ENCODE measurements at regions not wholly inside any gene's neighbourhood (a gene's known extent, or its start where the extent isn't known, plus 50 kb on each side); places are given as distances from the start of the nearest gene placed in this dataset.
A peak's percentile ranks its signal among the peaks of the same experiment; 100 is the strongest.

DNA sequence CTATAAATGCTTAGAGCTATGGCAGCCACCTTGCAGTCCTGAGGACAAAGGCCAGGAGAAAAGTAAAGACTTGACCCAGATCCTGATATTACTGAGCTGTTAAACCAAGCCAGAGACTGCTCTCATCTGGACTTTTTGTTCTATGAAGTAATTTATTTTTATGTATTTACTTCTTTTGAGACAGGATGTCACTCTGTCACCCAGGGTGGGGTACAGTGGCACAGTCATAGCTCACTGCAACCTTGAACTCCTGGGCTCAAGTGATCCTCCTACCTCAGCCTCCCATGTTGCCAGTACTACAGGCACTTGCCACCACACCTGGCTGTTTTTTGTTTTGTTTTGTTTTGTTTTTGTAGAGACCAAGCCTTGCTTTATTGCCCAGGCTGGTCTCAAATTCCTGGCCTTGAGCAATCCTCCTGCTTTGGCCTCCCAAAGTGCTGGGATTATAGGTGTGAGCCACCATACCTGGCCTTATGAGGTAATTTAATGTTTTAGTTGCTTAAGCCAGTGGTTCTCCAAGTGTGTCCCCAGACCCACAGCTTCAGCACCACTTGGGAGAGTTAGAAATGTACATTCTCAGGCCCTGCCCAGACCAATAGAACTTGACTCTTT lies 112.1 kb downstream of the COPRS start:
- Histone ChIP-seq H3K4me3 (ENCODE audit: low read depth in 1 of 2, low read length in 2 of 2) (no peak overlapping the region), H3K27me3 (ENCODE audit: low read depth, low read length) (no peaks in the 10 kb centered on the region), H3K36me3 (ENCODE audit: control insufficient read depth in 1 of 2, insufficient read depth in 2 of 2, low read length in 2 of 2) (no peaks in the 10 kb centered on the region), H3K4me1 (ENCODE audit: control insufficient read depth in 1 of 2, insufficient read depth in 2 of 2, low read length in 2 of 2) (peaks cover 8 to 27% of the 10 kb centered on the region in 2 donors), H3K9me3 (ENCODE audit: control insufficient read depth in 1 of 2, low read length in 2 of 2) (no peaks in the 10 kb centered on the region), H3K27ac (ENCODE audit: low read length) (no peak overlapping the region)

DNA sequence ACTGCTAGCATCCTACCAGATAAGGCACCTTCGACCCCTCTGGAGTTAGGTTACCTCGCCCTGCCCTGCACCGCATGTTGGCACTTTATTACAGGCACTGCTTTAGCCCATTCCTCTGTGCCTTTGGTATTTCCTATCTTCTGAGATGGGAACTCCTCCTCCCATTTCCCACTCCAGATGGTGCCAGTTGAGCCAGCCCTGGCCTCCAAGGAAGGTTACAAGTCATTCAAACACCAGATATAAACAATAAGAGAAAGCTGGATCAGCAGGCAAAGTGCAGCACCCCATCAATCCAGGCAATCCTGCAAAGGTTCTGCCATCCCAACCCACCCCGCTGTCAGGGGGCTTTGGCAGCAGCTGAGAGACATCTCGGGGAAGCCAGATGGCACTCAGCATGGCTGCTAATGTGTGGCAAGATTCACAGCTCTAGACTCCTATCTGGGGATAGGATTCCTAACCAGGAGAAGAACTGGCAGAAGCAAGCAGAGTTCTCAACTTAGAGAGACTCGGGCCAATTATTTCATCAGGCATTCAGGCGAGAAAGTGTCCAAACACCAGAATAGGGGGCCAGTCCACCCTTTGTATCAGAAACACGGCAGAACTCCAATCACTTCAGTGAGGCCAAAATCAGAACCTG lies 113.0 kb downstream of the COPRS start:
- peaks cover 8 to 33% of the 10 kb centered on the region in 2 donors for H3K4me1 ChIP-seq (ENCODE audit: control insufficient read depth in 1 of 2, insufficient read depth in 2 of 2, low read length in 2 of 2)
- H3K36me3 ChIP-seq (ENCODE audit: control insufficient read depth in 1 of 2, insufficient read depth in 2 of 2, low read length in 2 of 2), result no peaks in the 10 kb centered on the region
- no peak overlapping the region for H3K4me3 ChIP-seq (ENCODE audit: low read depth in 1 of 2, low read length in 2 of 2)
- H3K9me3 ChIP-seq (ENCODE audit: control insufficient read depth in 1 of 2, low read length in 2 of 2), result no peaks in the 10 kb centered on the region
- H3K27ac ChIP-seq (ENCODE audit: low read length), result no peak overlapping the region
- no peaks in the 10 kb centered on the region for H3K27me3 ChIP-seq (ENCODE audit: low read depth, low read length)

DNA sequence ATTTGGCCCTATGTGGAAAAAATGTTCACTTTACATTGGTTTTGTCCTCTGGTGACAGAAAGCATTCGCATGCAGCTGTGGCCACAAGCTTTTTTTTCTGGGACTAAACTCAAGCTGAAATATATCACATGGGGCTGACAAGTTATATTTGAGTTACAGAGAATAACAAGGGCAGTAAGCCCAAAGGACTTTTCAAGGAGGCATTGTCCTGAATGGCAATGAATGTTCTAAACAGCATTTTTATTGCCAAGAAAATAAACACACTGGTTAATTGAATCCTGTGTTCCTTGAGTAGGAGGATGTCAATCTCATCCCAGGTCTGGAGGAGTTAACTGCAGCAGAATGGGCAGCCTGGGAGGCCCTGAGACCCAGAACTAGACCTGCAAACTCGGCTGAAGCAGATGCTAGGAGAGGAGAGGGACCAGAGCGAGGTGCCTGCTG lies 114.5 kb downstream of the COPRS start:
- Histone ChIP-seq H3K4me3 (ENCODE audit: low read depth in 1 of 2, low read length in 2 of 2) (no peak overlapping the region), H3K27me3 (ENCODE audit: low read depth, low read length) (no peaks in the 10 kb centered on the region), H3K9me3 (ENCODE audit: control insufficient read depth in 1 of 2, low read length in 2 of 2) (no peaks in the 10 kb centered on the region), H3K36me3 (ENCODE audit: control insufficient read depth in 1 of 2, insufficient read depth in 2 of 2, low read length in 2 of 2) (no peaks in the 10 kb centered on the region), H3K27ac (ENCODE audit: low read length) (no peak overlapping the region), H3K4me1 (ENCODE audit: control insufficient read depth in 1 of 2, insufficient read depth in 2 of 2, low read length in 2 of 2) (peaks cover 8 to 47% of the 10 kb centered on the region in 2 donors)

DNA sequence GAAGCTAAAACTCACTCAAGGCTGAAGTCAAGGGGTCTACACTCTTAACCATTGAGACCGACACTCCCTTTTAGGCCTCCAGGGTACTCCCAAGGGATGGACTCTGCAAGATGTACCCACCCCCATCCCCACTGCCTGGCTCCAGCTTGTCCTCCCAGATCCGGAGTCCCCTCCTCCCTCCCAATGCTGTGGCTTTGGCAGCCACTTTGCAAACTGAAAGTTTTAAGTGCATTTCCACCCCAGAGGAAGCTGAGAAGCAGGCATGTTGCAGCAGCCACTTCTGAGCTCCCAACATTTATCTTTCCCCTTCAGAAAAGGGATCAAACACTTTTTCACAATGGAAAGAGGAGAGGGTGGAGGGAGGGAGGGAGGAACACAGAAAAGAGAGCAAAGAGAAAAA lies 115.2 kb downstream of the COPRS start:
- H3K4me3 ChIP-seq (ENCODE audit: low read depth in 1 of 2, low read length in 2 of 2), result no peak overlapping the region

DNA sequence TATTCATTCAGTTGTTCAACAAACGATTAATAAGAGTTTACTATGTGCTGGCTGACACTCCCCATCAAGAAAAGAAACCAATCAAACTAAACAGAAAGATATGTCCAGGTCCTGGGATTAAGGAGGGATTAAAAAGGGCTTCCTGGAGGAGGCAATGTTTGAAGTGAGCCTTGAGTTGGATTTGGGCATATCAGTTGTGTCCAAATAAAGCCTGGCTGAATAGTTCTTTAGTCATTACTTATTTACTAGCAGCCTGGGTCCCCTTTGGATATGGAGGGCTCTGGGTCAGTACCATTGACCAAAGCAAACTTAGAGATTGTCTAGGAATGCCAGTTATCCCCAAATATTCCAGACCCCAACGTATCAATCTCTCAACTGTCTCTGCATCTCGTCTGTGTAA lies 117.7 kb downstream of the COPRS start:
- Histone ChIP-seq H3K9me3 (ENCODE audit: control insufficient read depth in 1 of 2, low read length in 2 of 2) (no peaks in the 10 kb centered on the region), H3K4me3 (ENCODE audit: low read depth in 1 of 2, low read length in 2 of 2) (no peak overlapping the region), H3K27me3 (ENCODE audit: low read depth, low read length) (no peaks in the 10 kb centered on the region), H3K36me3 (ENCODE audit: control insufficient read depth in 1 of 2, insufficient read depth in 2 of 2, low read length in 2 of 2) (no peaks in the 10 kb centered on the region), H3K4me1 (ENCODE audit: control insufficient read depth in 1 of 2, insufficient read depth in 2 of 2, low read length in 2 of 2) (peaks cover 8 to 69% of the 10 kb centered on the region in 2 donors), H3K27ac (ENCODE audit: low read length) (no peak overlapping the region)

More for the DNA sequence above, 115.2 kb downstream of the COPRS start:
- H3K36me3 ChIP-seq (ENCODE audit: control insufficient read depth in 1 of 2, insufficient read depth in 2 of 2, low read length in 2 of 2), result no peaks in the 10 kb centered on the region
- H3K9me3 ChIP-seq (ENCODE audit: control insufficient read depth in 1 of 2, low read length in 2 of 2), result no peaks in the 10 kb centered on the region
- H3K27me3 ChIP-seq (ENCODE audit: low read depth, low read length), result no peaks in the 10 kb centered on the region
- no peak overlapping the region for H3K27ac ChIP-seq (ENCODE audit: low read length)
- H3K4me1 ChIP-seq (ENCODE audit: control insufficient read depth in 1 of 2, insufficient read depth in 2 of 2, low read length in 2 of 2), result peaks cover 8 to 53% of the 10 kb centered on the region in 2 donors

DNA sequence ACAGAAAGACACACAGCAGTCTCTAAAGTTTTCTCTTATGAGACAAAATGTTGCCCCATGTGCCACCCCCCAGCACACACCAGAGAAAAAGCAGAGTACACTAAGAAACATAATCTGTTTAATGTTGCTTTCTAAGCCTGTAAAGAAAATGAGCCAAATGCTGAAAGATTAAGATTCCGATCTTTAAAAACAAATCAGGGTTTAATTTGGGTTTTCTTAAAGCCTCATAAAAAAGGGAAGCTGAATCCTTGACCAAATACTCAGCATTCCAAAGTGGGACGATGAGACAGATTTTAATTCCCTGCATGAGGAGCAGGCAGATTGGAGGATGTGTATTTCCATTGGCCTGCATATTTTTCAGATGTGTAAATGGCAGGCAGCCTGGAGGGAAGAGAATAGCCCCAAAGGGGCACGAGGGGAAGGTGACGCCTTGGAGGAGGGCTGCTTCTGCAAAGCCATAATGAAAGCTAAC lies 118.4 kb downstream of the COPRS start:
- Histone ChIP-seq H3K27ac (ENCODE audit: low read length) (peak overlapping the region; percentile 68), H3K4me1 (ENCODE audit: control insufficient read depth in 1 of 2, insufficient read depth in 2 of 2, low read length in 2 of 2) (peaks cover 8 to 62% of the 10 kb centered on the region in 2 donors)

DNA sequence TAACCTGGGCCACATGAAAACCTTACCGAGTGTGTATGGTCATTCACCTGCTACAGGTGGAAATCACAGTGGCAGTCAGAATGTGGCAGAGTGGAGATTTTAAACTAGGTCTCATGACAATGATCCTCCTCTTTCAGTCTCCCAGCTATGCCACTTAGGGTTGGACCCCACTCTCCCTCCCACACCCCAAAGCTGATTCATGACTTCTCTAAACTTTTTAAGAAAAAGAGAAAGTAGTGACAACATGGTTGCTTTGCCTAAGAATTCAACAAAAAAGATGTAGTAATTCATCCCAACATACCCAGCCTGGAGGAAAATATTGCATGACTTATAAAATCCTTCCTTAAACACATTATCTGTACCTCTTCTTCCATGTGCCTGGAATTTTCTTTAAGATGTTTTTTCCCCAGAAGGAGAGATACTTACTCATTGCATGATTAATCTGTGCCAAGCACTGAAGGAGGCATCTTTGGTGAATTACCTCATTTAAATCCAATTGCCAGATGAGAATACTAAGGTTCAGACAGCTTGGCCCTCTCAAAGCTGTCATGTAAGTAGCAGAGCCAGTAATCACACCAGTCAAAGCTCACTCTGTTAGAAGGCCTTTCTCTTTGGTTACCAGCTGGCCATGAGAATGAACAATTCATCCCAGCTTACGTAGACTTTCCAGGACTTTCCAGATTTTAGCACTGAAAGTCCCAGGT lies 119.9 kb downstream of the COPRS start:
- Histone ChIP-seq H3K9me3 (ENCODE audit: control insufficient read depth in 1 of 2, low read length in 2 of 2) (no peaks in the 10 kb centered on the region), H3K4me1 (ENCODE audit: control insufficient read depth in 1 of 2, insufficient read depth in 2 of 2, low read length in 2 of 2) (peaks cover under 1 to 53% of the 10 kb centered on the region in 2 donors), H3K36me3 (ENCODE audit: control insufficient read depth in 1 of 2, insufficient read depth in 2 of 2, low read length in 2 of 2) (no peaks in the 10 kb centered on the region), H3K27me3 (ENCODE audit: low read depth, low read length) (no peaks in the 10 kb centered on the region), H3K27ac (ENCODE audit: low read length) (no peak overlapping the region), H3K4me3 (ENCODE audit: low read depth in 1 of 2, low read length in 2 of 2) (no peak overlapping the region)

More for the DNA sequence above, 118.4 kb downstream of the COPRS start:
- Histone ChIP-seq H3K9me3 (ENCODE audit: control insufficient read depth in 1 of 2, low read length in 2 of 2) (no peaks in the 10 kb centered on the region), H3K27me3 (ENCODE audit: low read depth, low read length) (no peaks in the 10 kb centered on the region), H3K4me3 (ENCODE audit: low read depth in 1 of 2, low read length in 2 of 2) (no peak overlapping the region), H3K36me3 (ENCODE audit: control insufficient read depth in 1 of 2, insufficient read depth in 2 of 2, low read length in 2 of 2) (no peaks in the 10 kb centered on the region)

DNA sequence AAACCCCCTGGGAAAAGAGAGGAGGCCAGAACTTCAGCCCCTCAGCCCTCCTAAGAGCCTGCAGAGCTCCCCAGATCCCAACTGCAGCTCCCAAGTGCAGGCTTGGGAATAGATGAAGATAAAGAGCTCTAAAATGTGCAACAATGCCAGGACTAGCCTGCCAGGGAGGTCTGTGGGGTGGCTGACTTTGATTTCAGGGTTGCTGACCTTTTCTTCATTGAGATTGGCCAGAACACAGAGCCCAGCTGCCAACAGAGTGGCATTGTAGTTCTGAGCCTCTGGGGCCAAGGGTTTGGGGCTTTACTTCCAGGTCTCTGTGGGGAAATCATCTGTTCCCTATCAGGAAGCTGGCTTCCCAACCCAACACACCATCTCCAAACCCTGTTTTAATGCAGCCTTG lies 120.6 kb downstream of the COPRS start:
- Histone ChIP-seq H3K4me3 (ENCODE audit: low read depth in 1 of 2, low read length in 2 of 2) (no peak overlapping the region), H3K36me3 (ENCODE audit: control insufficient read depth in 1 of 2, insufficient read depth in 2 of 2, low read length in 2 of 2) (no peaks in the 10 kb centered on the region), H3K4me1 (ENCODE audit: control insufficient read depth in 1 of 2, insufficient read depth in 2 of 2, low read length in 2 of 2) (peaks cover 0 to 46% of the 10 kb centered on the region in 2 donors), H3K9me3 (ENCODE audit: control insufficient read depth in 1 of 2, low read length in 2 of 2) (no peaks in the 10 kb centered on the region), H3K27me3 (ENCODE audit: low read depth, low read length) (no peaks in the 10 kb centered on the region), H3K27ac (ENCODE audit: low read length) (no peak overlapping the region)

DNA sequence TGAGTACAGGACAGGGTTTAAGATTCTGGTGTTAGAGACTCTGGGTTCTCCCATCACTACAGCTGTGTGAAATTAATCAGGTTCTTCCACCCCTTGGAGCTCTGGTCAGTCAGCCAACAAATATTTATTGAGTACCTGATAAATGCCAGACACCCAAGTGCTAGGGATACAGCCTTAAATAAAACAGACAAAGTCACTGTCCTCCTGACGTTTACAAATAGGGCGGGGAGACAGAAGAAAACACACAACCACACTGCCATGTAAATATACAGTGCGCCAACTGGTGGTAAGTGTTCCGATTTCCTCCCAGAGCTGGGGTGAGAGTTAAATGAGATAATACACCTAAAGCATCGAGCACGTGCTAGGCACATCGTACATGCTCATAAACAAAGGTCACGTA lies 121.0 kb downstream of the COPRS start:
- Histone ChIP-seq H3K9me3 (ENCODE audit: control insufficient read depth in 1 of 2, low read length in 2 of 2) (no peaks in the 10 kb centered on the region), H3K27me3 (ENCODE audit: low read depth, low read length) (no peaks in the 10 kb centered on the region), H3K4me3 (ENCODE audit: low read depth in 1 of 2, low read length in 2 of 2) (no peak overlapping the region), H3K27ac (ENCODE audit: low read length) (no peak overlapping the region), H3K36me3 (ENCODE audit: control insufficient read depth in 1 of 2, insufficient read depth in 2 of 2, low read length in 2 of 2) (no peaks in the 10 kb centered on the region), H3K4me1 (ENCODE audit: control insufficient read depth in 1 of 2, insufficient read depth in 2 of 2, low read length in 2 of 2) (peaks cover 0 to 45% of the 10 kb centered on the region in 2 donors)

DNA sequence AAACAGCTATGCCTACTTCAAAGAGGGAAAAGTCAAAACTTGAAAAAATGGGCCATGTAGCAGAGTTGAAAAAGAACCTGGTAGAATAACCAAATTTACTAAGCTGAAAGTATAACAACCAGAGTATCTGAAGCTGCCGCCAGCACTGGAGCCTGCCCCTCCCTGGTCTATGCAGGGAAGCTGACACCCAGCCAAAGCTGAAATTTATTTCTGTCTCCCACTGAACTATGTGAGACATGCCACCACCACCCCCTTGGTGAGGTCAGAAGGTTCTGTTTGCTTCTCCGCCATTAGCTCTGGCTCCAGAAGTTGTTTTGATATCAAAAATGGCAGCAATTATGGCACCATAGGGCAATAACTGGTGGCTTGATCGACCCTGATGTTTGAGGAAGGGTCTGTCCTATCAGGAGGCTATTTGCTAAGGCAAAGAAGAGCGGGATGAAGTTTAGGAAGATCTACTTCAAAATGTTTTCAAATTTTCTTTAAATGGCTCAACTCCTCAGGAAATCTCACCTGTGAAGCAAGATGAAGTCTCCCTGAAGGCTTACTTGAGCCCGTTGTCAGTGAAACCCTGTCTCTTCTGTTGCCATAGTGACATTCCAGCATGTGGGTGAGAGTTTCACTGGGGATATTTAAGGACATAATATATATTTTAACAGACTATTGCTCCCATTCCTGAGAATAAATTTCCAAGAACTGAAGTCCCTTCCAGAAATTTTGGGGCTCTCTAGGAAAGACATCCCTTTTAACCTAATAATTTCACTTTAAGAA lies 122.0 kb downstream of the COPRS start:
- Histone ChIP-seq H3K36me3 (ENCODE audit: control insufficient read depth in 1 of 2, insufficient read depth in 2 of 2, low read length in 2 of 2) (no peaks in the 10 kb centered on the region), H3K9me3 (ENCODE audit: control insufficient read depth in 1 of 2, low read length in 2 of 2) (no peaks in the 10 kb centered on the region), H3K4me3 (ENCODE audit: low read depth in 1 of 2, low read length in 2 of 2) (peak overlapping the region in 1 of 2 donors; percentile 4), H3K27me3 (ENCODE audit: low read depth, low read length) (no peaks in the 10 kb centered on the region), H3K27ac (ENCODE audit: low read length) (no peak overlapping the region), H3K4me1 (ENCODE audit: control insufficient read depth in 1 of 2, insufficient read depth in 2 of 2, low read length in 2 of 2) (peaks cover 0 to 45% of the 10 kb centered on the region in 2 donors)

DNA sequence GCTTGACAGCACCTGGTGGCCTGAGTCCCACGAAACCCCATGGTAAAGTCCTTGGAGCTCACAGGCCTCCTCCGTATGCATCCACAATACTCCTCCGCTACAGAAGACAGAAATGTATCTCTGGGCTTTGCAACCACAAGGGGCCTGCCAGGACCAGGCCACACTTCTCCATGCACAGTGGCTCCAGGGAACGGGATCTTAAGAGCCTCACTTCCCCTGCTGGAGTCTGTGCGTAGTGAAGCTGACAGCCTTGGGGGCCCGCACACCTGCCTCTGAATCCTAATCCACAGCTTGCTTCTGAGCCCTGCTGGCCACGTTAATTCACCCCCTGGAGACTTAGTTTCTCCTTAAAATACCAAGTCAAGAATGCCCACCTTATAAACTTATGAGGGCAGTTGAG lies 125.7 kb downstream of the COPRS start:
- Histone ChIP-seq H3K9me3 (ENCODE audit: control insufficient read depth in 1 of 2, low read length in 2 of 2) (no peaks in the 10 kb centered on the region), H3K4me3 (ENCODE audit: low read depth in 1 of 2, low read length in 2 of 2) (no peak overlapping the region), H3K27me3 (ENCODE audit: low read depth, low read length) (no peaks in the 10 kb centered on the region), H3K27ac (ENCODE audit: low read length) (no peak overlapping the region), H3K36me3 (ENCODE audit: control insufficient read depth in 1 of 2, insufficient read depth in 2 of 2, low read length in 2 of 2) (no peaks in the 10 kb centered on the region), H3K4me1 (ENCODE audit: control insufficient read depth in 1 of 2, insufficient read depth in 2 of 2, low read length in 2 of 2) (peaks cover 0 to 14% of the 10 kb centered on the region in 2 donors)

Data from muscle layer of duodenum (tissue), 2 donors.